DMS 273 treated with DMSO at 0.1 percent for 48 hours (cell line): ENCODE measurements at regions not wholly inside any gene's neighbourhood (a gene's known extent, or its start where the extent isn't known, plus 50 kb on each side); places are given as distances from the start of the nearest gene placed in this dataset.

Experiments used
- DNase-seq: peaks from one replicate; lab custom pipeline; 2025; lab: John Stamatoyannopoulos, UW

DNA sequence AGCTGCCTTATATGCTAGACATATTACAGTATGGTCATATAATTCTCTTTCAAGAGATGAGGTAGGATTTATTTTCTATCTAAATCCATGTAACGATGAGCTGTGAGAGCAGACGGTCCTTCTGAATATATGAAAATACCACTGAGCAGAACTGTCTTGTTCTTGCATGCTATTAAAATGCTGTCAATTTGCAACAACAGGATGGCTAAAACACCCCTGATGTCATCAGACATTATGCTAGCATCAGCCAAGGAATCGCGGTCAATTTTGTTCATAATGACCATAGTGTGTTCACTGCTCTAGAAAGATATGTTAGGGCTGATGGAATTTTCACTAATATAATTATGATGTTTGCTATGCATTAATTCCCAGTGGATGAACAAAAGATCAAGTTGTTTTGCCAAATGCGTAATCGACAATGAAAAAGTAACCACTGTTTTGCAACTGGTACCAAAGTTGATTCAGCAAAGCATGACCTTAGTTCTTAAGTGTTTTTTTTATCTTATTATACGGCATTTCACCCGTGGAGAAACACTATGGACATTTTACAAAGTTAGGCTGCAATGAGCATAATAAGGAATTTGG lies 765.4 kb upstream of the NR2F2 start:
- no peak for DNase-seq

DNA sequence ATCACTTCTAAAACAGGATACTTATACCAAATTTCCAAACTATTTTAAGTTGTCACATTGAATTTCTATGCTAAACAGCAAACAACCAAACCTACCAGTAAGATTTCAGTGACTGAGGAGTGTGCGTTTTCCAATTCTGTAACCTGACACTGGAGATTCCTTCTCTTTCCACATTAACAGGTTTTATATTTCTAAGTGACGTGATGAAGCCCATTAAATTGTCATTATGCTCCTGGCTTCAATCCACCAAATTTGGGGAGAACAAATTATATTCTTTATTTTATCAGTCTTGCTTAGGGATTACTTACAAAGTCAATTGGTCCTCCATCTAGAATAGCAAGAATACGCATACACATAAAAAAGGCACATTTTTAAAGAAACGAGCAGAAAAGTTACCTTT lies 764.8 kb upstream of the NR2F2 start:
- no peak for DNase-seq

DNA sequence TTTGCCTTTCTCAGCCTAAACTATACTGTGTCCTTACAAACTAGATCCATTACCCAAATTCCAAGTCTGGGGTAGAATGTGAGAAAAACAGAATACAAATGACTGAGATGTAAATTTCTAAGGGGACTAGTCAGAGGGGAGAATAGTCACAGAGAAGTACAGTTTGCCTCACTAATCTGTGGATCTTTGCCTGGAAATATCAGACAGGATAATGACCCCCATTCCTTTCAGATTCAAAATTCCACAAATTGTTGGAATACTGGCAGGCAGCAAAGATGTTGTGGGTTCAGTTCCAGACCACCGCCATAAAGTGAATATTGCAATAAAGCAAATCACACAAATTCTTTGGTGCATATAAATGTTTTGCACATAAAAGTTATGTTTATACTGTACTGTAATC lies 762.8 kb upstream of the NR2F2 start:
- DNase-seq = no peak

DNA sequence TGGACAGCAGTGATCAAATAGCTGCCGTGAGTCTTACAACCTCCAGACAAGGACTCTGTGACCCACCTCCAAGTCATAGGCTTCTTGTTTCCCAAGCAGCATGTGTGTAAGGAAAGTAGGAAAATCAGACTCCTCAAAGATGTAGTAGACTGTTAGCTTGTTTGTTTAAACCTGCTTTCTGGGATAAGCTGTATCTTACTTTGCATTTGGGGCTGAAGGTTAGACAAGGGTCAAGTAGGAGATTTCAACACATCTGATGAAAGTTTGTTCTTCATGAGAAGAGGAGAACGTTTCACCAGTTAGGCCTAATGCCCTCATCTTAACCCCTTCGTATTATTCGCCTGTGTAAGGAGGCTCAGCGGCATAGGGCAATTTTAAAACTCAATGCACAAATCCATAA lies 756.4 kb upstream of the NR2F2 start:
- no peak for DNase-seq

DNA sequence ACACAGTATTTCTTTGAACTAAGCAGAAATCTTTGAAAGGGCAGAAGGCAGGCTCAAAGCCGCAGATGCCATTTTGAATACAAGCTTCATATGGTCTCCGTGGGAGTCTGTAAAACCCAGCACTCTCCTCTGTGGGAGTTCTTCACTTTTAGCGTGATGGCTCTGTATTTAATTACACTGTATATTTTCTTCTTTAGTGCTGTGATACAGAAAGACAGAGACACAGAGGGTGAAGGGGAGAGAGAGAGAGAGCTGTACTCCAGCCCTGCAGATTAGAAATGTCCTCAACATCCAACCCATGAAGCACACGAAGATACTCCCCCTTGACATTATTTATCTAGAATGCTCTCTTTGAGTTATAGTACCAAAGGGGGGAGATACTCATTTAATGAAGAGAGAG lies 752.6 kb upstream of the NR2F2 start:
- no peak for DNase-seq

DNA sequence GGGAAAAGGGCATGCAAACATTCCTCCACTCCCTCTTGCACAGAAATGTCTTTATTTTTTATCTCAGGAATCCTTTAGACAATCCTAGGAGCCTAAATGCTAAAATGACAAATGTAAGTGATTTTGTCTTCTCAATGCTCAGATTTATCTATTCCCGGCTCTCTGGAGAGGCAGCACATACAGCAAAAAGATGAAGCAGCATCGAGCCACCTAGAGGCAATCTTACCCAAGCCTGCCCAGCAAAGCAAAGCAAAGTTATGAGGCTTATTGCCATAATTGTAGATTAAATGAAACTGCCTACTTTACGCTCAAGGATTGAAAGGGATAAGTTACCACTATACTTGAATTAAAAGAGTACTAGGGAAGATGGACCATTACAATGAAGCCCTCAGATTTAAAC lies 750.4 kb upstream of the NR2F2 start:
- no peak for DNase-seq

DNA sequence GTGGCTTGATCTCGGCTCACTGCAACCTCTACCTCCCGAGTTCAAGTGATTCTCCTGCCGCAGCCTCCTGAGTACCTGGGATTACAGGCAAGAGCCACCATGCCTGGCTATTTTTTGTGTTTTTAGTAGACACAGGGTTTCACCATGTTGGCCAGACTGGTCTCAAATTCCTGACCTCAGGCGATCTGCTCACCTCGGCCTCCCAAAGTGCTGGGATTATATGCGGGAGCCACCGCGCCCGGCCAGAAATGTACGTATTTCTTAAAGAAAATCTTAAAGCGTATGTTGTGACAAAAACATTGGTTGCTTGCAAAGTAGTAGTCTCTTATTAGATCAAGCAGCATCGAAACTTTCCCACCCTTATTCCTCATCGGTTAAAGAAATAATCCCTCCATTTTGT lies 748.9 kb upstream of the NR2F2 start:
- DNase-seq = no peak

DNA sequence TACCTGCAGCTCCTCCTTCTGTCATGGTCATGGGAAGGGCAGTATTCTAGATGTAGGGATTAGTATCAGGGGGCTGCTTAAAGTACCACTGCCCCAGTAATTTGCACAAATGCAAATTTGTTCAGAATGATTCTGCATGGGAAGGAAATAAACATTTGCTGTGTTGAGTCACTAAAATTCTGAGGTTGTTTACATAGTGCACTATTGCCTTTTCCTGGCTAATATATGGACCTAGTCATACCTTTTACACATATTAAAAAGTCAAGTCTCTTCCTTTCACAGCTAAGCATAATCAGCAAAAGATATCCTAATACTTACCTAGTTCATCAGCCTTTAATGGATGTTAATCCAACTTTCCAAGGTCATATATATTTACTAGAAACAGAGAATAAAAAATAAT lies 746.4 kb upstream of the NR2F2 start:
- DNase-seq = no peak

DNA sequence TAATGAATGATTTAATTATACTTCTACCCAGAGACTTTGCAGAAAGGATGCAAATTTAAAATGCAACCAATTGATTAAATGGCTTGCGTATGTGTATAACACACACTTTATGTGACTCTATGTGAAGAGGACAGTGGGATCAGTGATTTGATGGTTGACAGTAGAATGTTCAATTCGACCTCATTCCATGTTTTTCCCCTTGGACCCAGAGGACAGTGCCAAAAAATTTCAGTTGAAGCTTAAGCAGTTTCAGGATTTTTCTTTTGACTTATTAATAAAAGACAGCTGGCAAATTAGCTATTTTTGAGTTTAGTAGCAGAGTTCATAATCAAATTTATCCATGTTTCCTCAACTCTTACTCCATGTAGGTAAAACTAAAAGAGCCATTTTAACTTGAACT lies 742.4 kb upstream of the NR2F2 start:
- DNase-seq = no peak

DNA sequence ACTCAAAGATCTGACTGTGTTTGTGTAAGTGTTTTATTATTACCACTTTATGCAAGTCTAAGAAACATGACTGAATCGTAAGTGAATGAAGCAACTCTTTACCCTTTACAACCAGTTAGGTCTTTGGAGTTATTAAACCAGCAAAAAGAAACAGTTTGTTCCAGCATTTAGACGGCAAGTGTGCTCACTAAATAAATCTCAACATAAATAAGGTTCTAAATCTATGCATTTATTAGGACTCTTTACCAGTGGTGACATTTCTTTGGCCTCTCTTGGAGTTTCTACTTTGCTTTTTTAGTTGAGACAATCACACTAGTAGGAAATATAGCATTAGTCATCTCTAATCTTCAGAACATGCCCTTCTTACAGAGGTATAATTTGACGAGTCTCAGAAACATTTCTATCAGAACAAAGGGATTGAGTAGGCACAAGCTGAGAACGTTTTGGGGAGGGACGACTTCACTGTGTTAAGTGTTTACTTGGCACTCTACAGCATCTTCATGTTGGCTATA lies 739.9 kb upstream of the NR2F2 start:
- no peak for DNase-seq

DNA sequence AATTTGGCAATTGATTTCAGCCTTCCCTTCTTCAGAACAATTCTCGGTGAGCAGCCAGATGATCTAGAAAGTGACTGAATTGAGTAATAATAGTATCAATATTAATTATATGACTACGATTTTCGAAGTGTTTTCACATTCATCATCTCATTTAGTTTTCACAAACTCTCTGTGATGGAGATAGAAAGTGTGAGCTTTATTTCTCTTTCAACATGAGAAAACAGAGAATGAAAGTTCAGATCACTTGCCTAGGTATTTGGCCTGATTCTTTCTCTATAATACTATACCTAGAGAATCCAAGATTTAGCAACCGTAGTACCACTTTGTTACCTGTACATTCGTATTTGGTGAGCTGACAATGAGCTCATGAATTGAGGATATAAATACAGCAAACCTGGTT lies 739.2 kb upstream of the NR2F2 start:
- DNase-seq = no peak

DNA sequence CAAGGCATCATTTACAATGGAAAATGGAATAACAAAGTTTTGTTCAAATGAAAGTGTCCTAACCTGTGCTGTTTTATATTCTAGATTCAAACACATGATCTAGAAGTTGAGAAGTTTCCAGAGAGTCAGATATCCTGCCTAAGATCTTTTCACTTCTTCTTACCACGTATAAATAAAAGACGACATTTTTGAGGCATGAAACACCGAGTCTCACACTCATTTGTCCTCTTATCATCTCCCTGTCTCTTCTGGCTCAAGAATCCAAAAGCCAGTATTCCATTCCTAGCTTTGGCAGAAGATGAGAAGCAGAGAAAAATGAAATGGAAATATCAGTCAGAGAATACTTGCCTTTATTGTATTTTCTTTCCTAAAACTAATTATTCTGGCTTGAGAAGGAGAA lies 738.6 kb upstream of the NR2F2 start:
- DNase-seq = no peak

DNA sequence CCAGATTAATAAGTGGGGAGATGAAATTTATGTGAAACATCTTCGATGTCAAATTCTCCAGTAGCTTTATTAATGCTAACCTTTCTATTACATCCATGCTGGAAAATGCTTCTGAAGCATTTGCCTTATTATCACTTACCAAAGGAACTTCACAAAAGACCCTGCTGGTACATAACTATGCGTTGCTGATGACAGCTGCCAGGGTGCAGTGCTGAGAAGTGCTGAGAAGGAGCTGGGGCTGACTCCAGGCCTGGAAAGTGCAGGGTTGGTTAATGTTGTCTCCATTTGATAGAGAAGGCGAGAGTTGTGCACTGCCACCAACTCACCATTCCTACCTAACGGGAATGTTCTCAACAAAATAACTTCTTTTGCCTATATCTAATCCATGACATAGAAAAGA lies 736.0 kb upstream of the NR2F2 start:
- DNase-seq = no peak

DNA sequence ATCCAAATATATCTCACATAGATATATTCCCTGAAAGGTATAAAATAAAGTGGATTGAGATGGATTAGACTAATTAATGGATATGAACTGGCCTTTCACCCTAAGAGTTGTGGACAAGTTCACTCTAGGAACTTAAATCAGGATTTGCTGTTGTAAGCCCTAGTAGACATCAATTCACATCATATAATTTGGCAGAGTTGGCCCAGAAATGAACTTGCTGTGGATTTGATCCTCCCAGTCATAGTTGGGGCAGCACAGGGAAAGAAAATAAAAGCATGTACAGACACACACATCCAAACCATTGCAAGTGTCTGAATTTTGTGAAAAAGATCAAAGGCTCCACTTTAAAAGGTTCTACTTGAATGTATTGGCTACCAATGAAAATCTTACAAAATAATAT lies 734.7 kb upstream of the NR2F2 start:
- DNase-seq = no peak

DNA sequence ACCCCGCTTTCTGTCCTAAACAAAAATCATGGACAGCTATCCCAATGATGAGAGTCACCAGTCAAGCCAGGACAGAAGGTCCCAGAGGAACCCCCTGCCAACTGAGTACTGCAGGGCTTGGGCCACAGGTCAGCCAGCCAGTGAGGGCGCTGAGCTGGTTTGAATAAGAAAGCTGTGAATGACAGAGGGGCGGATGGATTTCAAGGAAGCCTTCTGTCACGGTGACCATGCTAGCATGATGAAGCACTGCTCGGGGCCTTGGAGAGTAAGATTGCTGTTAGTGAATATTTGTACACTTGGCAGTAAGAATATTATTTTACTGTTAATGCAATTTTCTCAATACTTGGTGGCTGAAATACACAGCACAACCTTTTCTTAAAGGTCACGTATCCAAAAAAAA lies 734.0 kb upstream of the NR2F2 start:
- no peak for DNase-seq

DNA sequence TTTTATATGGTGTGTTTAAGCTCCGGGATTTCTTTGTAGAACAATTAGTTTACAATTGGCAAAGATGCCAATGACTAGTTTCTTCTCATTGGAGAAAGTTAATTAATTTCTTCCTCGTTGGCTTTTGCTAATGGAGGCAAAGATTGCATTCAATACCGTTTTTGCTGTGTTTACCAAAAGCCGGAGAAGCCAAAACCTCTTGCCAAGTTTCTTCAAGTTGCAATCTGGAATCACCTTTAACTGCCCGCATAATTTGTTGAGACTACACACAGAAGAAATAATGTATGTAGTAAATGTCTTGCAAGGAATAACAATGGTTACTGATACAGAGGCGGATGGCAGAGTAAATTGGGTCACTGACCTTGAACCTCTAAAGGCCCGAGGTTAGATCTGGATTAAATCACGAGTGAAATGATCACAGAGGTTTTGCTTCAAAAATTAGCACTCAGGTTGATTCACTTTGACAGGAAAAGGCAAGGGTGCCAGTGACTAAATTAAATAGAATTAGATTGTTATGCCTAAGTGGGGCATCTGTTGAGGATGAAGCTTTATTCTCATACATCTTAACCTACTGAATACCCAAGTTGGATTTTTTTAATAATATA lies 732.1 kb upstream of the NR2F2 start:
- no peak for DNase-seq

DNA sequence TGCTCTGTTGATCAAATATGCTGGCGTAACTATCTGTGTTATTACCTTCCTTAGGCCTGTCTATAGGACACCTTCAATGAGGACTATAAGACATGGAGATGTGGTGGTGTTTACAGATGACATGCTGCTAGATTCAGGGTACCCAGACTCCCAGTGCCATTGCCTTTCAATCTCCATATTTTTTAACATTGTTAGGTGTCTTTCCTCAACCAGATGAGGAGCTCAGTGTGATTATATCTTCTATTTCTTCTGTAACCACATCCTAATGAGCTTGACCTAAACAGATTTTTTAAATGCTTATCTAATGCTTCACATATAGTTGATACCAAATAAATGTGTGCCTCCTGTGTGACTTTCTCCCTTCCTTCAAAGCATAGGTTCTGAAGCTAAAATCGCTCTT lies 730.1 kb upstream of the NR2F2 start:
- DNase-seq = no peak

DNA sequence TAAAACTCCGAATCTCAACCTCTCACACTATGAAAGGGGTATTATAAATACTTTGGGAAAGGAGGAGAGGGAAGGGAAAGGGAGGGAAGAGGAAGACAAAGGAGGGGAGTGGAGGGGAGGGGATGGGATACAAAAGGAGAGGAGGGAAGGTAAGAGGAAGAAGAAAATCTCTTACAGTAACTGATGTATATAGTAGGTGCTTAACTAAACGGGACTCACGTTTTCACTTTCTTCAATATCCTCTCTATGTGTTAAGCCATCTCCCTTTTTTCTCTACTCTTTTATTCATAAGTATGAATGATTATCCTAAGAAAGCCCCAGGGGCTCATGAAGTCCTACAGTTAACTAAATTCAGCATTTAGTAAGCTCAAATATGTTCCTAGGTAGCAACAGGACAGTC lies 729.6 kb upstream of the NR2F2 start:
- no peak for DNase-seq

DNA sequence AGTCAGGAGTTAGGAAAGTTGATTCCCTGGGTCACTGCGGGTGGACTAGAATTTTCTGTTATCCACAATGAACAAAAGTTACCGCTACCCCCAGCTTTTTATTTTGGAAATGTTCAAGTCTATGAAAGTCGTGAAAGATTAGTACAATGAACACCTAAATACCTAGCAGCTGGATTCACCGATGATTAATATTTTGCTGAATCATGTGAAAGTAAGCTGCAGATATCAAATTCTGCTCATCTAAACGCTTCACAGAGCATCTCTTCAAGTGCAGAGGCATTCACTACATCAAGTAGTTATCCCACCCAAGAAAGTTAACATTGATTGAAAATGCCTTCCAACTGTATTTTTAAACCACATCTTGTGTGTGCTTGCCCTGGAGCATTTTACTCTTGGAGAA lies 729.0 kb upstream of the NR2F2 start:
- no peak for DNase-seq

DNA sequence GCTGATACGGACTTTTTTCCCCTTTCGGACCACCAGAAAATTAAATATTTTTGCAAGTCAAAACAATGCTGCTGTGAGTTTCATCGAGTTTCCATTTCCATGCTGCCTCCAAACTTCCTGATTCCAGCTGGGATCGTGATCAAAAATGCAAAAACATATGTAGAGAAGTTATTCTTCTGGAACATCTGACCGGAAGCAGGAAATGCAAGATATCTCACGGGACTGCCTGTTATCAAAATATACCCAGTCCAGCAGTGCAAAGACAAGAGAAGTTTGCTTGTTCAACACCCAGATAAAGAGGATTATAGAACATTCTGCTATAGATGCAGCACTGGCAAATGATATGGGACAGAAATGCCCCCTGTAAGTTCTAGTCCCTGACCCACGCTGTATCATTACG lies 726.7 kb upstream of the NR2F2 start:
- no peak for DNase-seq

DNA sequence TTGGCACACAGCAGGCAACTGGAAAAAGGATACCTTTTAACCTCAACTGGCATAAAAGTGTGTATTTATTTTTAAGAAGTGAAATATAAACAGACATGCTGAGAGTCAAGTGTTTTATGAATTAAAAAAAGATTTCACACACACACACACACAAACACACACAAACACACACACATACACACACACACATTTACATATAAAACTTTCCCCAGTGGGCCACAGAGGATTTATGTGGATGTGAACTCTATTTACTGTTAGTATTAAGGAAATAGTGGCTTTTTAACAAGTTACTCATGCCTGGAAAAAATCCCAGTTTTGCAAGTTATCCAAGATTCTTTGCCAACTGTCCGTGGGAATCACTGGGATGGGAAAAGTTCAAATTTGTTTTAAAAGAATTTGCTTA lies 725.9 kb upstream of the NR2F2 start:
- no peak for DNase-seq

DNA sequence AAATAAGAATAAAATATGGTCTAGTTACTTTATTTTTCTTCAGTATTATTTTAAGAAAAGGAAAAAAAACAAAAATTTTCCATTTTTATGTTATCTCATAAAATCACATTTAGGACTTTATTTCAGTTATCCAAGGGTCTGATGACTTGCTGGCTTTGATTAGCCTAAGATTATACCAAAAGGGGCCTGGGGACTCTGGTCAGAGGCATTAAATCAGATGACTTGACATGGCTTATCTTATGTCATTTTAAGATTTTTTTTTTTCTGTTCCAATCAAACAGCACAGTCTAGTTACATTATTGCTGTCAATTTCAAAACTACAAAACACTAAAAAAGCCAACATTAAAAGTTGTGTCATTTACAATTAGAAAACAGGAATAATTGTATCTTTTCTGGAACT lies 725.4 kb upstream of the NR2F2 start:
- DNase-seq = no peak

DNA sequence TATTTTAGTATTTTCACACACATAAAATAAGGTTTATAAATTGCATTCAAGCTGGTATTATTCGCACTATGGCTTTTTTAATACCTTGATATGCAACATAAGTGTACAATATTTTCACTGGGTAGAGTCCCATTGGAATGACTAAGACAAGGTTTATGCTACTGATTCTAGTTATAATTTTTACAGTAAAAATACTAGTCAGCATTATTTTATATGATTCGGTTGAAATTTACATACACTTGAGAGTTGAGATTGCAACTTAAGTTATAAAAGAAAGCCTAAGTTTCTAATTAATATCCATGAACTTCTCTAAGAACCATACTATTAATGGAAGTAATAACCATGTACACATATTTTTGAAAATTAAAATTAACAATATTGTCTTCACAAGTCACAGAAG lies 723.9 kb upstream of the NR2F2 start:
- DNase-seq = no peak

DNA sequence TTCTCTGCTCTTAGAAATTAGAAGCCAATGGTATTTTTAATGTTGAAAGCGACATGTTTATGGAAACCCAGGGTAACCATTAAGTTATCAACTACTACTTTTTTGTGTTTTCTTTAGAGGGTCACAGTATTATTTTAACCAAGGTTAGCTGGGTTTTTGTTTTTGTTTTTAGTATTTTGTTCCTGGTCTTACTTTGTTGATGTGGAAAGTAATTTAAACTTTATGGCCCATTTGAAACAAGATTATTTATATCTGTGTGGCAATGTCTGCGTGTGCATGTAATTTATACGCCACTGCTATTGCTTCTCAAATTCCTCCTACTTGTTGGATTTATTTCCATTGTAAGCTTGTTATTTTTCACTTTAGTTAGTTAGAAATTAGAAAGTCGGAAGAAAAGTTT lies 722.1 kb upstream of the NR2F2 start:
- no peak for DNase-seq
